Right lung (tissue), 2 donors: ENCODE measurements at regions not wholly inside any gene's neighbourhood (a gene's known extent, or its start where the extent isn't known, plus 50 kb on each side); places are given as distances from the start of the nearest gene placed in this dataset.
"Not testable (repeated sequence)": the region's sequence is repeated elsewhere in the genome, so short reads cannot be mapped to it uniquely, and the experiment has no call there.

Source experiments
- DNase-seq, 2 donors: peaks; one replicate each; pipeline ENCODE4 v3.0.0-alpha.2; 2013

- no peak for DNase-seq
These were observed 319.7 kb downstream of the ADGRD1 start for GRCh38 chr12:131273291-131273845.

- DNase-seq = no peak
These were observed 320.4 kb downstream of the ADGRD1 start for GRCh38 chr12:131274061-131274460.

GRCh38 chr12:131274906-131275305, 321.2 kb downstream of the ADGRD1 start:
- no peak for DNase-seq

GRCh38 chr12:131275824-131276223, 322.1 kb downstream of the ADGRD1 start:
- DNase-seq = no peak

GRCh38 chr12:131276501-131277185, 322.9 kb downstream of the ADGRD1 start:
- DNase-seq = no peak

- DNase-seq = not testable (repeated sequence)
These were observed 323.7 kb downstream of the ADGRD1 start for GRCh38 chr12:131277186-131278091.

GRCh38 chr12:131278451-131279115, 324.9 kb downstream of the ADGRD1 start:
- not testable (repeated sequence) for DNase-seq

GRCh38 chr12:131279281-131279921, 325.7 kb downstream of the ADGRD1 start:
- no peak for DNase-seq

GRCh38 chr12:131280426-131280825, 326.7 kb downstream of the ADGRD1 start:
- no peak for DNase-seq

- DNase-seq = no peak
These were observed 327.3 kb downstream of the ADGRD1 start for GRCh38 chr12:131281016-131281415.

GRCh38 chr12:131282292-131283080, 328.8 kb downstream of the ADGRD1 start:
- no peak for DNase-seq

GRCh38 chr12:131283191-131283861, 329.6 kb downstream of the ADGRD1 start:
- DNase-seq = no peak

- not testable (repeated sequence) for DNase-seq
These were observed 330.4 kb downstream of the ADGRD1 start for GRCh38 chr12:131283862-131284825.

- not testable (repeated sequence) for DNase-seq
These were observed 331.5 kb downstream of the ADGRD1 start for GRCh38 chr12:131284954-131285904.

- DNase-seq = not testable (repeated sequence)
These were observed 332.2 kb downstream of the ADGRD1 start for GRCh38 chr12:131285905-131286295.

- DNase-seq = not testable (repeated sequence)
These were observed 332.6 kb downstream of the ADGRD1 start for GRCh38 chr12:131286301-131286700.
